Left forelimb (tissue), 1 donor: ENCODE measurements at regions not wholly inside any gene's neighbourhood (a gene's known extent, or its start where the extent isn't known, plus 50 kb on each side); places are given as distances from the start of the nearest gene placed in this dataset.
"Not testable (repeated sequence)": the region's sequence is repeated elsewhere in the genome, so short reads cannot be mapped to it uniquely, and the experiment has no call there.

ENCODE experiments used
- DNase-seq: peaks from one replicate; pipeline ENCODE4 v3.0.0-alpha.2; 2018; ENCODE audit warnings: low spot score

DNA sequence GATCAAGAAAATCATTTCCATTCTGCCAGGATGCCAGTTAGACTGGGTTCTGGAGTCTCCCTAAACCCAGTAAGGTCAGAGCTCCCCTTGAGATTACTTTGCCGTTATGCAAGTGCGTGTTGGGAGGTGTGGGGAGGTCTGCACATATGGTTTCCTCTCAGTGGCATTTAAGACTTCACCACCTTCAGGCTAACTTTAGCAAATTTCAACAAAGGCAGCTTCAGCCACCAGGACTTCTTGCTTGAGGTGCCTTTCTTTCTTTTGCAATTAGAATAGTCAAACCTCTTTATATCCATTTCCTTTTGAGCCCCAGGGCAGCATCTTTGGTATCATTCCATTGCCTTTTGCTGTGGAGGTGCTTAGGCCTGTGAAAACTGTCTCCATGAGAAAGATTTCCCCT lies 117.2 kb upstream of the CCND2 start:
- no peak for DNase-seq

DNA sequence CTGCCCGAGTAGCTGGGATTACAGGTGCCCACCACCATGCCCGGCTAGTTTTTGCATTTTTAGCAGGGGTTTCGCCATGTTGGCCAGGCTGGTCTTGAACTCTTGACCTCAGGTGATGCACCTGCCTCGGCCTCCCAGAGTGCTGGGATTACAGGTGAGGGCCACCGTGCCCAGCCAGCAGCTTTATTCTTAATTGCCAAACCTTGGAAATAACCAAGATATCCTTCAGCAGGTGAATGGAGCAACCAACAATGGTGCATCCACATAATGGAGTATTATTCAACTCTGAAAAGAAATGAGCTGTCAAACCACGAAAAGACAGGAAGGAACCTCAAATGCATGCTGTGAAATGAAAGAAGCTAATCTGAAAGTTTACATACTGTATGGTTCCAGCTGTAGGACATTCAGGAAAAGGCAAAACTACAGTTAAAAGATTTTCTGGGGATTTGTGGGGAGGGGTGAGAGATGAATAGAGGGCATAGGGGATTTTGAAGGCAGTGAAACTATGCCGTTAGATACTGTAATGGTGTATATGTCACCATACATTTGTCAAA lies 118.8 kb upstream of the CCND2 start:
- DNase-seq = no peak

DNA sequence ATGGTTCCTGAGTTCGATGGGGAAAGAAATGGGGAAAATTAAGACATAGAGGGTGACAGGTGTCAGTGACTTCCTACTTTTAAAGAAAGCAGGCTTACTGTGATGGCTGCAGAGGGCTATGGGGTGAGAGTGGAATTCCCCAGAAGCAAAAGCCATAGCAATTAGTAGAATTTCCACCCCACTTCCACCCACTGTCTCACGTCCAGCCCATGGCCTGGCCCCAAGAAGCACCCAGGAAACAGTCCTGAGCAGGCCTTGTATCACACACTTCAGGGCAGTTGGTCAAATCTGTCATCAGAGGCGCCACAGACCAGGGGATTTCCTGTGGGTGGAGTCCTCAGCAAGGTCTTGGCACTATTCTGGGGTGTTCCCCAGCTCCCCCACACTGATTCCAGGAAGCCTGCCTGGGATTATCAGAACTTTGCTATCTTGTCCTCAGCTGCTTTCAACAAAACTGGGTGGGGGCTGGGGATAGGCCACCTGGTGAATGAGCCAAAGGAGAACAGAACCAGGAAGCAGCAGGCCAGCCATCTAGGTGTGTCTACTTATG lies 120.1 kb upstream of the CCND2 start:
- no peak for DNase-seq

DNA sequence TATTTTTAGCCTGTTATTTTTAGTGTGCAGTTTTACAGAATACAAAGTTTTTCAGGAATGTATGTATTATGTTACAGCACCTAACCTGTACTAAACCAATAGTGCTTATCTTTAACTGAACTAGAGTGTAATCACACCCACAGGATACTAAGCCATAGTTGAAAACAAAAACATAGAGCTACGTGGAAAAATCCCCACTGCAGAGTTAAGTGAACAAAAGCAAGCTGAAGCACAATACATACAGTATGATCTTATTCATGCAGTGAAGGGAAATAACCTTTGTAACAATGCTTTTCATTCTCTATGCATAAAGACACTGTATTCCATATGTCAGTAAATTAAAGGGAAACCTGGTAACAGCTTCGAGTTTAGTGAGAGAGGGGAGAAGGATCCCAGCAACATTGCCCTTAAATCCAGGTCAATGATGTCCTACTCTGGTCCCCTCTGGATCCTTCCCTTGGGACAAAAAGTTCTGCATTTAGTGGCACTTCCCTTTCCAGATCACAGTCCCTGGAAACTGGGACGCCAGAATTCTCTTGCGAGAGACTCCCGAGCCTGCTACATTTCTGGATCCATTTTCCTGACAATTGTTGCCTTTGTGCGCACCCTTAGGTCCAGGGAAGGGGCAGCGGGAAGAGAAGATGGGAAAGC lies 121.3 kb upstream of the CCND2 start:
- no peak for DNase-seq

DNA sequence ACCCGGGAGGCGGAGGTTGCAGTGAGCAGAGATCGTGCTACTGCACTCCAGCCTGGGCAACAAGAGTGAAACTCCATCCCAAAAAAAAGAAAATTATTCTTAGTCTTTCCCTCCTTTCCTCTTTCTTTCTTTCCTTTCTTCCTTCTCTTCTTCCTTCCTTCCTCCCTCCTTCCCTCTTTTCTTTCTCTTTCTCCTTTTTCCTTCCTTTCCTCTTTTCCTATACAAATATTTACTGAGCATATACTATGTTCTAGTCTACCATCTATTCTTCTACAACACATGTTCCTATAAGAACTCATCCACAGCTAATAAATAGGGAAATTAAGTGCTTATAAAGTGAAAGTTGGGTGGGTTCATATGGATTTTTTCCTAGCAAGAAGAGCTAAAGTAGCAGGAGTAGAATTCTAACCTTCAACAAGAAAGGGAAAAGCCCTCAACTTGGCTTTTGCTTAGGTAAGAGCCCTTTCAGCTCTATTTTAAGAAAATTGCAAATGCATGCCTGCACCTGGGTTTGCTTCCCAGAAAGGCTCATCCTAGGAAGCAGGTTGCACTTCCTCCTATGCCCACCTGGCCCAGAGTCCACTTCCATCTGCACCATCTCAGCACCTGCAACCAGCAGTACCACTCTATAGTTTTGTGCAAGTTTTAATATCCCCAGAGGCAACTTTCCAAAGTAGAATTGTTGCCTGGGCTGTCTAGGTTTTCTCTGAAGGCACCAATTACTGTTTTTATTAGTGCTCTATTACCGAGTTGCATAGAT lies 122.0 kb upstream of the CCND2 start:
- DNase-seq = no peak

DNA sequence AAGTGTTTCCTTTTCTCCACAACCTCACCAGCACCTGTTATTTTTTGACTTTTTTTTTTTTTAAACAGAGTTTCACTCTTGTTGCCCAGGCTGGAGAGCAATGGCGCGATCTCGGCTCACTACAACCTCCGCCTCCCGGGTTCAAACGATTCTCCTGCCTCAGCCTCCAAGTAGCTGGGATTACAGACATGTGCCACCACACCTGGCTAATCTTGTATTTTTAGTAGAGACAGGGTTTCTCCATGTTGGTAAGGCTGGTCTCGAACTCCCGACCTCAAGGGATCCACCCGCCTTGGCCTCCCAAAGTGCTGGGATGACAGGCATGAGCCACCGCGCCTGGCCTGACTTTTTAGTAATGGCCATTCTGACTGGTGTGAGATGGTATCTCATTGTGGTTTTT lies 123.2 kb upstream of the CCND2 start:
- not testable (repeated sequence) for DNase-seq

DNA sequence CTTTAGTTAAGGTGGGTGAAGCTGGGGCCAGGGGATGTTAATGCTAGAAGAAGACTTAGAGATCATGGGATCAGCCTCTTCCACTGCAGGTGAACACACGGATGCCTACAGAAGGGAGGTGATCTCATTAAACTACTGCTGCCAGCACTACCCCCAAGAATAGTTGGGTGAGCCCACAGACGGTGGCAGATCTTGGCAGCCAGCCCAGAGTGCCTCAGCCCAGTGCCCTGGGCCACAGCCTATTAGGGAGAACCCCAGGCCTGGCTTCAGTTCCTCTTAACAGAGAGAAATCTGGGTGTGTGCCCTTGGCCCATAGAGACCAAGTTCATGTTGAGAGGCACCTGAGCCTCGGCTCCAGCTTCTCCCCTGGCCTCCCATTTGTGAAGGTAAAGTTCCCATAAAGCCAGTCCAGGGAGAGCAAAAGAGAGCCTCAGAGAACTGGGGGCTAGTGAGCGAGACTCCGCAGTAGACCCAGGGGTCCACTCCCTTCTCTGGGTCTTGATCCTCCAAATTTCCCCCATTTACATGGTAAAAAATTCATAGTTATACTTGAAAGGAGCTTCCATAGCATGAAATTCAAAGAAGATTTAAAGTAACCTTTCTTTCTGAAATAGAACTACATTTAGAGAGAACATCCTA lies 125.0 kb upstream of the CCND2 start:
- DNase-seq = no peak

DNA sequence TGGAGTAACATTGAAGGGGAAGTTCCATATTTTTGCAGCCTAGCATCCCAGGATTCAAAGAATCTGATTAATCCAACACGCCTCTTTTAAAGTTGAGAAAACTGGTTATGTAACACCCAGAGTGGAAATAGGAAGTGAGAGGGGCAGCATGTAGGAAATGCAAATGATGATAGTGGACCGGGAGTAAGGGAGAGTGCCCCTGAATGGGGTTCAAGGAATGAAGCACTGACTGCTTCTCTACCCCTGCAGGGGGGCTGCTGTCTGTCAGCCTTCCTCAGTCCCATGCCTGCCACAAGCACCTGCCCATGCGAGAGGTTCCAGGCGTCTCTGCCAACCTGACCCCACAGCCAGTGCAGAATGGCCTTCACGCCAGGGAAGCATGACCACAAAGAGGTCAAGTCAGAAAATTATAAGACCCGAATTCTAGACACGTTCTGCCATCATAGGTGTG lies 126.5 kb upstream of the CCND2 start:
- no peak for DNase-seq

DNA sequence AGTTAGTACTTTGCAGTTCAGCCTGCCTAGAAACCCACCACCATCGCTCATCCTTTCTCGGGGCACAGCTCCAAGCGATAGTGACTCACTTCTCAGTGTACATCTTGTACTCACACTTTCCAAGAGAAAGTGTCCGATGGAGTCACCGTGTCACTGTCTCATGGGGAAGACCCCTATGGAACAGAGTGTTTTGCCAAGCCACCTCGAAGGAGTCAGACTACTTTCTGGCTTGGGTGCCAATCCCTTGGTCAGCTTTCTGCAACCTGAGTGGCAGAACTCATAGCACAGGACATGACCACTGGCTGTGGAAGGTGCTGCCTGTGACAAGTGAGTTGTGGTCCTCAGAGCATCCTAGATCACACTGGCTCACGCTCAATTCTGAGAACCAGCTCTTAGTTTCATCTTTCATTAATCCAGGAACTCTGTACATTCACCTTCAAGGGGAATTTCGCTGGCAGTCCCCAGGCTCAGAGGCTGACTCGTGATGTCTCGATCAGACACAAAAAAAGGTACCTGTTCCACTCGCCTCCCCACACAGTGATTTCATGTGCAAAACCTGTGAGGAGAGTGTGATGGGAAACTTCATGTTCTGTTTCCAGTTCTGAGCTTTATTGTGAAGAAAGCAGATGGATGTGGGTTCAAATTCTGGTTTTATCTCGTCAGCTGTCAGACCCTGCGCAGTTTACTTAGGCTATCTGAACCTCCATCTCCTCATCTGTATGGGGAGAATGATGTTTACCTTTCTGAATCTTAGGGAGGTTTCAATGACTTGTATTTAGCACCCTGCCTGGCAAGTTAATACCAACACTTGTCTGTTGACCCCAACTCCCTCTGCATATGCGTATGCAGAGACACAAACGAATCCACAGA lies 127.3 kb upstream of the CCND2 start:
- DNase-seq = no peak

DNA sequence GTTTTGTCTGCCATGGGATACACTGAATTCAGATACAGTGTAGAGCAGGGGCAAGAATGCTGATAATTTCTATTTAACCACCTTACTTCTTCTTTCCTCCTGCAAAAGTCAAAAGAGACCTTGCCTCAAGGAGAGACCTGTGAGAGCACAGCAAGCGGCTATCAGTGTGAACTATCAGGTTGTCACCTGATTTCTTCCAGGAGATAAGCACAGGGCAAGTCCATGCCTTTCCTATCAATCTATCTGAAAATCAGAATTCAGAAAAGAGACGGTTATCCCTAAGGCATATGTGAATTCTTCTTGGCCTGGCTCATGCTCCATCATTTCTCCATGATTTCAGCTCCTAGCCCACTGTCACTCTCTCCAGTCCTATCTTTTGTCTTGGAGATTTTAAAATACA lies 128.9 kb upstream of the CCND2 start:
- DNase-seq = no peak

DNA sequence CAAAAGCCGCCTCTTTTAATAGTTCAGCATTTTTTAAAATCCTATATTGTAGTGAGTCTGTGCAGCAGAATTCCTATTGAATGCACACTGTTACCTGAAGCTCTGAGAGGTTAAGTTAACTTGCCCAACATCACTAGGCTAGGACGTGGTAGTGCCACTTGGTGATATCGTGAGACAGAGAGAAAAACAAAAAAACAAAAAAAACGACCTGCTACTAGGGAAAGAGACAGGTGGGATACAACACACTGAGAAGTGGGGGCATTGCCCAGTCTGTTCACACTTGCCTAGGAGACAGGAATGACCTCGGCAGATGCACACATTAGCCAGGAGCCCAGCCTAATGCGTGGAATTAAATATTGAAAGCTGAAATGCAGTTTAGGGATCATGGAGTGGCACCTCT lies 129.7 kb upstream of the CCND2 start:
- DNase-seq = no peak

DNA sequence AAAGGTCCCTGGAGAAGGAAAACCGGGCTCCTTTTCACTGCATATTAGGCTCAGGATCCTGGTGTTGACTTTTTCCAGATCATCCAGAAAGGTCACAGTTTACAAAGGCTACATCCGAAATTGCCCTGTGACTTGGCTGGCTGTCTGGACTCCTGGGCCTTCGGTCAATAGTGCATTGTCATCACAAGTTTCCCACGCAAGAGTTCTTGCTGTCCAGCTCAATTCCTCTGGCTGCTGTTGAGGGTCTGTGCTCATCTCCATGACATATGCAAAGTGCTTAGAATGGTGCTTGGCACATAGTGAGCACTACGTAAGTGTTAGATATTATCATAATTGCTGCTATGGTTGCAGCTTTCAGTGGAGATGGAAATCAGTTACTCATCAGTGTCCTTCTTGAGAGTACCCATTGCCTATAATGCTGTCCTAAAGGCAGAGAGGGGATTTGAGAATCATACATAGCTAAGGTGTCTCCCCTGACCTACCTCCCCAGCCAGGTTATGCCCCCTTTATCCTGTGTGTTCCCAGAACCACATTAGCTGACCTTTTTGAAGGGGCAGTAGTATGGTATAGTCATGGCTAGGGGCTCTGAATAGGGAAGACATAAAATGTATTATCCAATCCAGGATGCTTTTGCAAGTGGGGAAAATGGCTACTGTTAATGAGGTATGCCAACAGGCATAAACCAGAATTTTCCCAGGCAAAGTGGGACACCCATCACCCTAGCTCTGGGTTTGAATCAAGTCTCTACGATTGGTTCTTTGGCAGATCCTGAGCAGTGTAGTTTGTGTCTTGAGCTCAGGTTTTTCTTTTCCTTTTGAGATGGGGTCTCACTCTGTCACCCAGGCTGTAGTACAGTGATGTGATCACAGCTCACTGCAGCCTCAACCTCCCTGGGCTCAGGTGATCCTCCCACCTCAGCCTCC lies 132.0 kb upstream of the CCND2 start:
- DNase-seq = no peak

DNA sequence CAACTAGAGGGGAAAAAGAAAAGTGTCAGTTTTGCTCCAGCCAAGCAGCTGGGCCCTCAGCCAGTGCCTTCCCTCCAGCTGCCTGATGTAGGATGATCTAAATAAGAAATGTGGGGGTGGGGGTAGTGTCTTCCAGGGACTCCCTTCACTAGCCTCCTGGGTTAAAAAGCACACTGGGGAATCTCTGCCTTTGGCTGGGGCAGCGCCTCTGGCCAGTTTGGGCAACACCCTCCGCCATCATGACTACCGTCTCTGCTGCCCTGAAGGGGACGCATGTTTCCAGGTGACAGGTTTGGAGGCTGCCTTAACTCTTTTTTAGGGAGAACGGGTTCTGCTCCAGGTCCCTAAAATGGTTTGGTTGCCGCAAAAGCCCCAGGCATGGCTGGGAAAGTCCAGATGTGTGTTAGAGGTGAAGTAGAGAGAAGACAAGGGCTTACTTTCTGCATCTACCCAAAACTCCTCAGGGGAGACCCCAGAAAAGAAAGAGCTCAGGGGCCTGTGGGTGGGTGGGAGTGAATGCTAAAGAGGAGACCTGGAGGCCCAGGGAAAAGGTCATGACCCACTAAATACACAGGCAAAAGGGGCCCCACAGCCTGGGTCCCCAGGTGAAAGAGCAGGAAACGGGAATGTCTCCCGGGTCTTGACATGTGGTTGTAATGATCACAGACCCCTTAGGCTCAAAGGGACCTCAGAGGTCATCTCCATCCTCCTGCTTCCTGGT lies 132.8 kb upstream of the CCND2 start:
- DNase-seq = no peak

DNA sequence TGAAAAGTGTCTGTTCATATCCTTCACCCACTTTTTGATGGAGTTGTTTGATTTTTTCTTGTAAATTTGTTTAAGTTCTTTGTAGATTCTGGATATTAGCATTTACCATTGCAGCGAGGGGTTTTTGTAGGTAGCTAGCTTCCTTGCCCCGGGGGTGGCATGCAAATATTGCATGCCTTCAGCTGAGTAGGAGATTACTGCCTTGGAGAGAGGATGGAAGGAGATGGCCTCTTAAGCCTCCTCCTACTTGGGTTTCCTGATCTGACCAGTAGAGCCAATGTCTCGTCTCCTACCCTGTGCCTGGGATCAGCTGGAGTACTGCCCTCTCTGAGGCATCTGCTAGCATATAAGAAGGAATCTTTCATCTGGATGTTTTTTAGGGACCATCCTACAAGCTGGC lies 134.4 kb upstream of the CCND2 start:
- no peak for DNase-seq

DNA sequence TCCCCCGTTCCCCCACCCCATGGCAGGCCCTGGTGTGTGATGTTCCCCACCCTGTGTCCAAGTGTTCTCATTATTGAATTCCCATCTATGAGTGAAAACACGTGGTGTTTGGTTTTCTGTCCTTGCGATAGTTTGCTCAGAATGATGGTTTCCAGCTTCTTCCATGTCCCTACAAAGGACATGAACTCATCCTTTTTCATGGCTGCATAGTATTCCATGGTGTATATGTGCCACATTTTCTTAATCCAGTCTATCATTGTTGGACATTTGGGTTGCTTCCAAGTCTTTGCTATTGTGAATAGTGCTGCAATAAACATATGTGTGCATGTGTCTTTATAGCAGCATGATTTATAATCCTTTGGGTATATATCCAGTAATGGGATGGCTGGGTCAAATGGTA lies 135.0 kb upstream of the CCND2 start:
- not testable (repeated sequence) for DNase-seq

DNA sequence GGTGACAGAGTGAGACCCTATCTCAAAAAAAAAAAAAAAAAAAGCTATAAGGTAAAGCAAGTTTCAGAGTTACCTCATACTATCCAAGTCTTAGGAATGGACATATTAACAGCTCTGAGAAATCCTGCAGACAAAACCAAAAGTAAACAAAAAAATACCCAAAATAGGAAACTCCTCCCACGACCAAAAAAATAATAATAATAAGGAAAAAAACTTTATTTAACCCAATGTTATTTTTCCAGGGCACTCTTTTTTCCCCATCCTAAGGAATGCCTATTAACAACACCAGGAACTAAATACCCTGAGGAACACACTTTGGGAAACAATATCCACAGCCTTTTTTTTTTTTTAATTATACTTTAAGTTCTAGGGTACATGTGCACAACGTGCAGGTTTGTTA lies 135.5 kb upstream of the CCND2 start:
- DNase-seq = no peak

DNA sequence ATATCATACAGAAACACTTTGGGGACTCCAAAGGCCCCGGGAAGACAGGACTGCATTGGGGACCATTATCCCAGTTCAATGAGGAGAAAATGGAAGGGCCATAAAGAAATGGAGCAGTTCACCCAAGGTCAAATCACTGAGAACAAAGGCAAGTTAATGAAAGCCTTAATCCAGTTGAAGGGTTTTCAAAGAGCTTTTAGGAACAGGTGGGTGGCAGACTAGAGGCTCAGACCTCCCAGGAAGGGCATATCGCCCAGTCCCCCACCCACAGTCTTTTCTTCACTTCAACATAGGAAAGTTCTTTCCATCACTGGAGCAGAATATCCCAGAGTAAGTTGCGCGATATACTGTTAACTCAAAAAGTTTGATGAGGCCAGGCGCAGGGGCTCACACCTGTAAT lies 136.1 kb upstream of the CCND2 start:
- no peak for DNase-seq

DNA sequence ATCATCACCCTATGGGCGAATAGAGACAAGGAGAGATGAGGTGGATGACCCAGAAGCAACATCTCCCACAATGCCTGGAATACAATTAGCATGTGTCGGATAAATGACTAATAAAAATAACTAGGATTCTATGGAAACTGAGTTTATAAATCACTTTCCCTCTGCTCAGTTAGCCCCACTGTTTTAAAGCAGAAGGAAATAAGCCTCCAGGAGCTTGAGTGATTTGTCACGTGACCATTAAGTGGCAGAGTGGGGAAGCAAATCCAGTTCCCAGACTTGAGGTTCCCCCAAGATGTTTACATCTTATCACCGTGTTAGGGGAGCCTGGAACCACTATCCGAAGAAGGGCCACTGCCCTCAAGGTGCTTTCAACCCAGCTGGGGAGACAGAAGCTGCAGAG lies 136.5 kb upstream of the CCND2 start:
- no peak for DNase-seq

DNA sequence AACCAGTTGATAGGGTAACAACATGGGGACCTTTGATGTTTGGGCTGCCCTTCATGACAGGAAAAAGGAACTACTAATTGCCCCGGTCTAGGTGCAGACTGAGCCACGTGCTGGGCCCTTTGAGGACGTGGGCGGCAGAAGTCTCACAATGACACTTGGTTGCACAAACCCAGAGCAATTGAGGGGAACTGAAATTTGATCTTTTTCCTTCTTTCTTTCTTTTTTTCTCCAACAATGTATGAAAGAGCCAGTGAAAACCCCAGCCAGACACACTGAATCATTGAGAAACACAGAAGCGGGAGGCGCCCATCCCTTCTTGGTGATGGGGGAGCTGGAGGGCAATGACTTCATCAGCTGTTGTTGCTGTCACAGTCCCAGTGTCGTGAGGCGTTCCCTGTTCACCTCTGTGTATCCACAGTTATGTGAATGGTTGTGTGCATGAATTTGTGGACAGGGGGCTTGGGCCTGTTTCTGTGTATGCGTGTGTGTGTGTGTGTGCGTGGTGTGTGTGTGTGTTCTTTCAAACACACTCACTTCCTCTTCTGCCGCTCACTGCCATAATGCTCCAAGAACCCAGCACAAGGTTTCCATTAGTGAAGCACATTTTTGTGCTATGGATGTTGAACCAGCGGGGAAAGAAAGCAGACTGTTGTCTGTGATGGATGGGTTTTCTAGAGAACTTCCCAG lies 137.5 kb upstream of the CCND2 start:
- DNase-seq = no peak
